HG03064 (cell line): ENCODE measurements at regions not wholly inside any gene's neighbourhood (a gene's known extent, or its start where the extent isn't known, plus 50 kb on each side); places are given as distances from the start of the nearest gene placed in this dataset.
"Not testable (repeated sequence)": the region's sequence is repeated elsewhere in the genome, so short reads cannot be mapped to it uniquely, and the experiment has no call there.

ENCODE experiments used
- ATAC-seq: cut with Tn5 transposase; IDR thresholded peaks from one replicate; pipeline ENCODE4 v1.9.1; 2021; ENCODE audit warnings: low read depth; ENCODE audit not compliant: unreplicated experiment

DNA sequence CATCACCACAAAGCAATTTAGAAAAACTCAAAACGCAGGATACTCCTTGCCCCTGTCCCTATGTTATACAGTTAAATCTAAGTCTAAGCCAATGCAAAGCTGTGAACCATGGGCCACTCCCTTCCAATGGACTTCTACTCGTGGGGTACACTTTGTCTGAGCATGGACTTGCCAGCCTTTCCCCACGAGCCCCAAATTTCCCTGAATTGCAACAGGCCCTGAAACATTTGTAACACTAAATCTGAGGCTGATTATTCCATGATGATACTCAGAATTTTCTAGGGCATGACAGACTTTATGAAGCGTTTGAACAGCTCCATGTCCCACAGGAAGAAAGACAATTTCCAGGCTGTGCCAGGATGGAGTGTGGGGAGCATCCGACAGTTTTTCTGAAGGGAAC is 189.6 kb downstream of the TXNL1 start:
- ATAC-seq: no peak

DNA sequence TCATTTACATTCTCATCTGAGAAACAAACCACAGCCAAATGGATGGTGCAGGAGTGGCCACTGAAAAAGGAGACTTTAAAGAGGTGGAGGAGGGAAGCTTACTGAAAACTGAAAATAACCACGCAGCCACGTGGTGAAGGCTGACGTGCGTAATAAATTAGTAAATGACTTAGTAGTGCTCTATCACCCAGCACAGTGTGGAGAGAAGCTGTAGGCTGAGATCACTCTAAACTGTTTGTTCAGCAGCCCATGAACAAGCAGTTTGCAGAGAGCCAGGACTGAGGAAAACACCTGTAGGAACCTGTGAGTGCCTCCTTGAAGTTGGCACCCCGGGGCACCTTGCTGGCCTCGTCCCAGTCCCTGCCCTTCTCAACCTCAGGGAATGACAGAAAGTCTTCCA is 193.0 kb downstream of the TXNL1 start:
- no peak for ATAC-seq

DNA sequence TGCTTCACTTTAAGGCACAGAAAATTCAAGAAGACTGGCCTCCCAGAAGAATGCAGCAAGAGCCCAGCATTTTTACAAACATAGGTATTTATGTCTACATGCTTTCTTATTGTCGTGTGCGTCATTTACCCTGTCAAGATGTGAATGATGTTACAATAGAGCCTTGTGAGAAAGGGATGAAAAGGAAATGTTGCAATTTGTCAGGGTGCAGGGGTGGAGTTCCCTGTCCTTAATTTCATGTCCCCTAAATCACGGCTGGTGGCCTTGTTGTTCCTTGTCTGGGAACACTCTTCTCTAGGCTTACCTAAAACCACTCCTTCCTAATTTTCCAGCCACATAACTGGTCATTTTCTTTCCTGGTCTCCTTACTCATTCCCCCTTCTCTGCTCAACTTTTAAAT is 194.2 kb downstream of the TXNL1 start:
- no peak for ATAC-seq

DNA sequence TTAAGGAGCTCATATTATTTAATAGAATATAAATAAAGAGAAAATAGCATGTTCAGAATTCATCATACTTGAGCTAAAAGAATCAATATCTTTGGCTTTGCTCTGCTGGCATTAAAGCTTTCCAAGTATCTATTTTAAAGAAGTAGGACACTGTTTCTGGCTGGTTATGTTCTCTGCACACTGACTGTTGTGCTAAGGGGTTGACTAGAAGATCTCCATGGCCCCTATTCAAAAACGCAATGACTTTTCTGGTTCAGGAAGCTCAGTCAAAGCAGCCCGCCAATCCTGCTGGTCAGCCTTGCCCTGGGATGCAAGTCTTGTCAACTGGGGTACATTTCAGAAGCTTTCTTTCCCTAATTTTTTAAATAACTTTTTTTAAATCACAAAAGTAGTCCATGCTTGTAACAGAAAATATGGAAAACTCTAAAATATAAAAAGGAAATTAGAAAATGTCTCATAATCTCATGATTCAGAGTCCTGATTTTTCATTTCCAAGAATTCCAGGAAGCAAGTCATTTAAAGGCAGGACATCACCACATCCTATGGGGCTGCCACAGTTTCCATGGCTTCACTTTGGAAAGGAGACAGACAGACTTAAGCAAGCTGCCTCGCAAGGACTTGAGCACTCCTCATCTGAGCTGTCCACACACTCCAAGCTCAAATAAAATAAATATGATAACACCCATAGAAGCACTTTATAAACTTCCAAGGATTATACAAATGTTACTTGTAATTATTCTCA is 195.1 kb downstream of the TXNL1 start:
- no peak for ATAC-seq

DNA sequence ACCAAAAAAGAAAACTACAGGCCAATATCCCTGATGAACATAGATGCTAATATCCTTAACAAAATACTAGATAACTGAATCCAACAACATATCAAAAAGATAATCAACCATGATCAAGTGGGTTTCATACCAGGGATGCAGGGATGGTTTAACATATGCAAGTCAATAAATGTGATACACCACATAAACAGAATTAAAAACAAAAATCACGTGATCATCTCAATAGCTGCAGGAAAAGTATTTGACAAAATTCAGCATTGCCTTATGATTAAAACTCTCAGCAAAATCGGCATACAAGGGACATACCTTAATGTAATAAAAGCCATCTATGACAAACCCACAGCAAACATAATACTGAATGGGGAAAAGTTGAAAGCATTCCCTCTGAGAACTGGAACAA is 199.9 kb downstream of the TXNL1 start:
- not testable (repeated sequence) for ATAC-seq

DNA sequence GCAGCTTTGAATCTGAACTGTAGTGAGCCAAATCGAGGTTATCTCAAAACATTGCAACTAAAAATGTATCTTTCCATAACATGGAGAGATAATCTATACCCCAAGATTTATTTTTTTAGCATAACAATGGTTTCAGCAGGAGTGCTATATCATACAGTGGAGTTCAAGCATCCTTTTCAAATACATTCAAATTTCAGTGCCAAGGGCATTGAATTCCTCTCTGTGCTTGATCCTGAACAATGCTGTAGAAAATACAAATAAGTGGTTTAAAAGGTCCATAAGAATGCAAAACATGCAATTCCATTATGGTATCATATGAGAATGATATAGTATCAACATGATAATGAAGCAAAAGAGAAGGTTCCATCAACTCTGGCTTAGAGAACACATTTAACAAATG is 201.7 kb downstream of the TXNL1 start:
- no peak for ATAC-seq

DNA sequence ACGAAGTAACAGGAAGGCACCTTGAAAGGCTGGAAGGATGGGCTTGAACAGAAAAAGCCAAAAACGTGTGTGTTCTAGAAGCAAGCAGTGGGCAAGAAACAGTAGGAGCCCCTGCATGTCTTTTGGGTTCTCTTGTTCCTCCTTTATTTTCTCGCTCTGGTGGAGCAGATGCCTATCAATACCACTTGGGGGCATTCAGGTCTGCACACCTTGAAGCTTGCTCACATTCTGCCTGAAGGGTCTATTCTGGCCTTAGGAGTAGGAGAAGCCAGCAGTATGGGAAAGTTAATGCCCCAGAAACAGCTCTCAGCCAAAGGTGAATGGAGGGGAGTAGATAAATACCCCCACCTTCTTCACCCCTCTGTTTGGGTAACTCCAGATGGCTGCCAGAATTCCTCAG is 204.5 kb downstream of the TXNL1 start:
- ATAC-seq: no peak

DNA sequence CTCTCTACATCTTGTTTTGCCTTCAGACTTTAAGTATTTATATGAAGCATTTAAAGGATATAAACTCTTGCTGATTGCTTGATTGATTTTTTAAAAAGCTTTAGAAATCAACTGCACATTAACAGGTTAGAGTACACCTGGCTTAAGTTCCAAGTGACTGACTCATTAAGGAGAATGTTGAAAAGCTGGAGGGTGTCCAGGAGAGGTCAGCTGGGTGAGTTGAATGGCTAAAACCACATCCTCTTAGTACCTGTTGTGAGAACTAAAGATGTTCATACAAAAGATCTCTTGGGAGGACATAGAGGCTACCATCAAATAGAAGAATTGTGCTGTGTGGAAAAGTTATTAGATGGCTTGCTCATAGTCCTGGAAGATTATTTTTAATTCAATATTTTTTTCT is 206.8 kb downstream of the TXNL1 start:
- ATAC-seq: no peak

DNA sequence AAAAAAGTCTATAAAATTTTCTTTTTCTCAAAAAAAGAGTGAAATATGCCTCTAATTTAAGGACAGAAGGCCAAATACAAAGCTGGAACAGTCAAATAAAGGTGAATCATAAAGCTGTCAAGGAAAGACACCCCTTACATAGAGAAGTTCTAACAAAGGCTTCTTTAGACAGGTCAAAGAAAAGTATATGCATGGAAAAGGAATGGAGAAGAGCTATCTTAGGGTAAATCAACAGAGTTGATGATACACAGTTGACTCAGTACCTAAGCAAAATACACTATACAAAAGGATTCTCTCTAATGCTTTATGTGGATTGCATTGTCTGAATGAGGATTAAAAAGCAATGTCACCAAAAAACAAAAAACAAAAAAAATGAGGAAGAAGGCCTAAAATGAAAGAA is 214.8 kb downstream of the TXNL1 start:
- no peak for ATAC-seq

DNA sequence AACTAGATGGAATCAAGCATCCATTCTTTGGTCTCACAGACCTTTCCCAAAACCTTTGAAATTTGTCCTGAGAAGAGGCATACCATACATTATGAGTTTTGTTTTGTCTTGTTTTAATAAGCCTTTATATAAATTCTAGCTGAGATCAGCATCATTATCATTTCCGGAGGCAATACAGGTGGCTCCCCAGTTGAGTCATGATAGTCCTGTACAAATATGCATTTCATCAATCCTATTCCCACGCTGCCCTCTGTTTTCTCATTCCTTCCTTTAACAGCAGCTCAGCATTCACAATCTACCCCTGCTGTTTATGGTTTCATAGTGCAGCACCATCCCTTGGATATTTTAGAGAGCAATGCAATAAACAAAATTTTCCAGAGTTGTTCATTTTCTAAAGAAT is 216.7 kb downstream of the TXNL1 start:
- ATAC-seq: no peak

DNA sequence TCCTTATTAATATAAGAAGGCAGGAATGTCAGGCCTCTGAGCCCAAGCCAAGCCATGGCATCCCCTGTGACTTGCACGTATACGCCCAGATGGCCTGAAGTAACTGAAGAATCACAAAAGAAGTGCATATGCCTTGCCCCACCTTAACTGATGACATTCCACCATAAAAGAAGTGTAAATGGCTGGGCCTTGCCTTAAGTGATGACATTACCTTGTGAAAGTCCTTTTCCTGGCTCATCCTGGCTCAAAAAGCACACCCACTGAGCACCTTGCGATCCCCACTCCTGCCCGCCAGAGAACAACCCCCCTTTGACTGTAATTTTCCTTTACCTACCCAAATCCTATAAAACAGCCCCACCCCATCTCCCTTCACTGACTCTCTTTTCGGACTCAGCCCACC is 217.5 kb downstream of the TXNL1 start:
- not testable (repeated sequence) for ATAC-seq

DNA sequence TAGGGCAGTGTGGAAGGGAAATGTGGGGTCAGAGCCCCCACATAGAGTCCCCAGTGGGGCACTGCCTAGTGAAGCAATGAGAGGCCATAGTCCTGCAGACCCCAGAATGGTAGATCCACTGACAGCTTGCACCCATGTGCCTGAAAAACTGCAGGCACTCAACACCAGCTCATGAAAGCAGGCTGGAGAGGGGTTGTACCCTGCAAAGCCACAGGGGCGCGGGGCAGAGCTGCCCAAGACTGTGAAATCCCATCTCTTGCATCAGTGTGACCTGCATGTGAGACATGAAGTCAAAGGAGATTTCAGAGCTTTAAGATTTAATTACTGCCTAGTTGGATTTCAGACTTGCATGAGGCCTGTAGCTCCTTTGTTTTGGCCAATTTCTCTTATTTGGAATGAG is 224.0 kb downstream of the TXNL1 start:
- no peak for ATAC-seq

DNA sequence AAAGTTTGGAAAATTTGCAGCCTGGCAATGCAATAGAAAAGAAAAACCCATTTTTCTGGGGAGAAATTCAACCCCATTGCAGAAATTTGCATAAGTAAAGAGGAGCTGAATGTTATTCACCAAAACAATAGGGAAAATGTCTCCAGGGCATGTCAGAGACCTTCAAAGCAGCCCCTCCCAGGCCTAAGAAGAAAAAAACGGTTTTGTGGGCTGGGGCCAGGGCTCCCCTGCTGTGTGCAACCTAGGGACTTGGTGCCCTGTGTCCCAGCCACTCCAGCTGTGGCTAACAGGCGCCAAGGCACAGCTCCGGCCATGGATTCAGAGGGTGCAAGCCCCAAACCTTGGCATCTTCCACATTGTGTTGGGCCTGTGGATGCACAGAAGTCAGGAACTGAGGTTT is 224.5 kb downstream of the TXNL1 start:
- ATAC-seq: no peak

DNA sequence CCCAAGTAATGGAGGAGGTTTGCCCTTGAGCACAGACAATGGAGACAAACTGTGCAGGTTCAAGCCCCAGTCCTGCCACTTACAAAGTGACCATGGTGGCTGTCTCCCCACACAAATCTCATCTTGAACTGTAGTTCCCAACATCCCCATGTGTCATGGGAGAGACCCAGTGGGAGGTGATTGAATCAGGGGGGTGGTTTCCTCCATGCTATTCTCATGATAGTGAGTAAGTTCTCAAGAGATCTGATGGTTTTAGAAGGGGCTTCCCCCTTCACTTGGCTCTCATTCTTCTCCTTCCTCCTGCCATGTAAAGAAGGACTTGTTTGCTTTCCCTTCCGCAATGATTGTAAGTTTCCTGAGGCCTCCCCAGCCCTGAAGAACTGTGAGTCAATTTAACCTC is 225.4 kb downstream of the TXNL1 start:
- ATAC-seq: no peak

DNA sequence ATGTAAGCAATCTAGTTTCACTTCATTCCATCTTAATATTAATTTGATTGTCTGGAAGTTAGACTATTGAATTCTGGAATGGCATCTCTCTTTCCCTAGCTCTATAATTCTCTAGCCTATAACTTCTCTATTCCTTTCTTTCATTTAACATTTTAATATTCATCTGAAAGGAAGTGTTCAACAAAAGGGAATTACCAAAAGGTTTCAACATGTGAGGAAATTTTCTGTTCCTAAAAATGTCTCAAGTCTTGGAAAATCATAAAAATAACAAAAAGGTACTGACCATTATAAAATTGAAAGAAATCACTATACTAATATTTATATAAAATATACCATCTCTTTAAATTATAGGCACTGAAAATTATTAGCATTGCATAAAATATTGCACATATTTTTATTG is 228.7 kb downstream of the TXNL1 start:
- ATAC-seq: no peak

DNA sequence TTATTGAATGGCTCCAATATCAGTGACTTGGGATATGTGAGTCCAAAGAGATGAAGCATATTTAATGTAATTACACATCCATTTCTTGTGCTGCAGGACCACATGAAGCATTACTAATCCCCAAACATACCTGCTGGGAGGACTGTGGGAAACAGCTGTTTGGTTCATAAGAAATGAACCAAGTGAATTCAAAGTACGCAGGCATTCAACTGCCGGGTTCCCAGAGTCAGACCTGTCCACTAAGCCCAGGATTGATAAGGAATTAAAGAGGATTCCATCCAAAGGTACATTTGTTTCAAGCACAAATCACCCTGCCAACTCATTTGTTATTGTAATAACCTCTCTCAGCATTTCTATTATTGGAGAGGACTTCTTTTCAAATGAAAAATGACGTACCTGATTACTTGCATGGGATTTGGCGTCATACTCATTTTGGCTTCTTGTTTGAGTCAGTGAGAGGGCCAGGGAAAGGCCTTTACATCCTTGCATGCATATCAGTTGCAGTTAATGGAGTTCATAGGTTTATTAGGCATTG is 230.7 kb downstream of the TXNL1 start:
- ATAC-seq: no peak

DNA sequence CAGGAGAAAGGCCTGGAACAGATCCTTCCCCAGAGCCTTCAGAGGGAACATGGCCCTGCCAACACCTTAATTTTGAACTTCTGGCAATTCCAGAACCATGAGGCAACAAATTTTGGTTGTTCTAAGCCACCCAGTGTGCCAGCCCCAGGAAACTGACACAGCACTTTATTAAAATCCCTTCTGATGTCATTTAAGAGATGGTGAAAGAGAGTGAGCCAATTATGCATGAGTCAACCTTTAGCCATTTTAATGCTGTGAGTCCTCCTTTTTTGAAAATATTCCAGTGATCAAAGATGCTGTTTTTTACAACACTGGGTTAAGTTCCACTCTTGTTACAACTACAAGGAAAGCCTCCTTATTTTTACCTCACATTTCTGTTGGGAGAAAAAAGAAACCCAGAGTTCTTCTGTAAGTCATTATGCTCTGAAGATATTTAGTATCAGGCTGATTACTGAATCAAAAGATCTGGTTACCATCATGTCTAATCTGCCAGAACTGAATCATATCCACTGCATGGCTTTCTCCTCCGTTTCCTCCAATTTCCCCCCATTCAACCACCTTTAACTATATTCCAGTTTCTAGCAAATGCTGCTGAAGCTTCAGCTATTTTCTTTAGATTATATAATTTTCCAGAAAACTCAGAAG is 235.4 kb downstream of the TXNL1 start:
- ATAC-seq: no peak

DNA sequence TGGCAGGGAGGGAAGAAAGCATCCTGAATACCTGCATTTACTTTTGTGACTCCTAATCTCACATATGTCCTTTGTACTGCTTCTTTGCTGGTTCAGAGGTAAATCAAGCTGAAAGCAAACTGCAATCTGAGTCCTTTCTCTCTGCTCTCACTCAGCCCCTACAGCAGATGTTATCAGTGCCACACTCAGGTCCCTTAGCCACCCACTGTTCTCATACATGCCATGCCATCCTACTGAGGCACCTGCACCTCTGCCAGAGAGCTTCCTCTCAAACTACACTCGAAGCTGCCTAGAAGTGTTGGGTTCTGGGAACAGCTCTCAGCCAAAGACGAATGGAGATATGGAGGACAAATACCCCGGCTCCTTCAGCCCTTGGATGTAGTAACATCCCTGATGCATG is 244.5 kb downstream of the TXNL1 start:
- ATAC-seq: no peak

DNA sequence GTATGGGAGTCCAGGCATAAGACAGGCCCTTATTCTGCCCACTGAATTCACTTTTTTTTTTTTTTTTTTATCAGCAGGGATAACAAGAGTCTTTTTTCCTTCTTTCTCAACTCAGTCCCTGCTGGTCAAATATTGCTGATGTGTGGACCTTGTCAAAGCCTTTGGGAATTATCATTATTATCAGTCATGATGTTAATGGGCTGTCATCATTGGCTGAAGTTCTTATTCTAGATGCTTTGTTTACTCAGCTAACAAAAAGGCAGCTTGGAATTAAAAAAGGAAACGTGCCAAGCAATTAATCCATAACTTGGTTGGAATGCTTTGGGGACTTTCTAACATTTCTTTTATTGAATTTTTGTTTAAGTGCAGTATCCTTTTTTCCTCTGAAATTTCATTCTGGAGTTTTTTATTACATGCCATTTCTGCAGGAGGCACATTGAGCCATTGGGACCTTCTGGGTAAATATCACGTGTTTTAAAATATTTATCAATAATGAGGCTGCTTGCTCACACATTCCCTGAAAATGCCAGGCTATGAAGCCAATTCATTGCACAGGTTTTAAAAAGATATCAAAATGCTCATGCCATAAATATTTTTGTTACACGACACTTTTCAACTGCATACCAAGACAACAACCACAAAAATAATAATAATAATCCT is 246.3 kb downstream of the TXNL1 start:
- no peak for ATAC-seq

DNA sequence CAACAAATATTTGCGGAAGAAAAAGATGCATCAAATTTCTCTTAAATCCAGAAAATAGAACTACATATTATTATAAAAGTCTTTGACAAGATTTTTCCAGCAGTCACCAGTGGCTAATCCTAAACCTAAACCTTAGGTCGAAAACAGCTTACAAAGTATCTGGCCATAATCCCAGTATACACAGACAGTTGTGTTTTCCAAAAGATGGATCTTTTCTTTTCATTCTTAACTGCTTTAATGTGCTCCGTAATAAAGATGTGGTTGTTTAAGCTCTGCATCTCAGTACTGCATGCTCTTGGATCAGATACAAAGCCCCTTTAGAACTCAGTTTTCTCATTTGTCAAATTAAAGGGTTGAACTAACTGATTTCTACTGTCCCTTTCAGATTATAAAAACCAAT is 247.8 kb downstream of the TXNL1 start:
- no peak for ATAC-seq

DNA sequence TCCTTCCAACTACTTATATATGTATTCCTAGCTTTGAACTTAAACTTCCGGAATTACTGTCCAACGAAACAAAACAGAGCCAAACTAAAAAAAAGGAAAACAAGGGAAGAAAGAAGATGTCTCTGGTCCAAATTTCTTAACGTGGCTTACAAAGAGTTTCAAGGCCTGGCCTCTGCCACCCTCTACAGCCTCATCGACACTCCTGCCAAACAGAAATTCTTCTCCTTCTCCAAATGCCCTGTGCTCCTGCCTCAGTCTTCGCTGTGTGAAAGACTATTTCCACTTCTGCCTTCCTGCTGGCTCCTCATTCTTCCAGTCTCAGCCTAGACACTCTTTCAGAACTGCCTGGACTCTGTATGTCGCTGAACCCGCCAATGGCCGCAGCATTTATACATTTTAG is 249.2 kb downstream of the TXNL1 start:
- no peak for ATAC-seq

DNA sequence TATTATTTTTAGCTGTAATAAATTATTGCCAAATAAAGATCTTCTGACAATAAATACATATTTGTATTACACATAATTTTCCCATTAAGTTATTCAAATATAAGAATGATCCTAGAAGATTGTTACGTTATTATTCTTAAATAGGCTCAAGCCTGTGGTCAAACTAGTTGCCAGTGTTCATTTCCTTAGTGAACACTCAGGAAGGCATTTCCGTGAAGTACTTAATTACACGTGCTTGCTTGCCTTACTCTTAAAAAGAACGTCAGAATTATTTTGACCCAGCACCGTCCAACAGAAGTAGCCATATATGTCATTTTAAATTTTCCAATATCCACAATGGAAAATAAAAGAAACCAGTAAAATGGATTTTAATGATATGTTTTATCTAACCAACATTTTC is 249.8 kb downstream of the TXNL1 start:
- no peak for ATAC-seq
